Neural cell (in vitro differentiated cells): ENCODE measurements at regions not wholly inside any gene's neighbourhood (a gene's known extent, or its start where the extent isn't known, plus 50 kb on each side); places are given as distances from the start of the nearest gene placed in this dataset.

ENCODE experiments used
- H2AFZ ChIP-seq: fragments of 200-600, 300-800 bp; sonication (generic), shearing (Covaris generic); 2 replicates; pipeline ENCODE4 v1.6.0; 2014; ENCODE audit warnings: low read depth, mild to moderate bottlenecking, antibody characterized with exemption, low read length, moderate library complexity
- H3F3A ChIP-seq: fragments of 200-600 bp; shearing (Covaris generic); 2 replicates; pipeline ENCODE4 v1.6.1; 2016; ENCODE audit warnings: mild to moderate bottlenecking, moderate library complexity, mixed read lengths, antibody characterized with exemption, low read length; ENCODE audit not compliant: insufficient read depth, poor library complexity, severe bottlenecking
- H3K27ac ChIP-seq: fragments of 200-600, 300-800 bp; sonication (generic), shearing (Covaris generic); 2 replicates; pipeline ENCODE4 v1.5.1; 2014; ENCODE audit warnings: mild to moderate bottlenecking, low read length, moderate library complexity
- H3K27me3 ChIP-seq: fragments of 300-800, 200-600 bp; sonication (generic), shearing (Covaris generic); 2 replicates; pipeline ENCODE4 v1.6.0; 2014; ENCODE audit warnings: mild to moderate bottlenecking, low read depth, low read length, moderate library complexity; ENCODE audit not compliant: insufficient read depth
- H3K36me3 ChIP-seq: fragments of 300-800, 200-600 bp; sonication (generic), shearing (Covaris generic); 2 replicates; pipeline ENCODE4 v1.5.1; 2014; ENCODE audit warnings: mild to moderate bottlenecking, antibody characterized with exemption, low read length, moderate library complexity; ENCODE audit not compliant: insufficient read depth
- H3K4me2 ChIP-seq: fragments of 300-800, 200-600 bp; sonication (generic), shearing (Covaris generic); 2 replicates; pipeline ENCODE4 v1.6.0; 2014; ENCODE audit warnings: mild to moderate bottlenecking, low read length
- H3K4me3 ChIP-seq: fragments of 300-800, 200-600 bp; sonication (generic), shearing (Covaris generic); 2 replicates; pipeline ENCODE4 v1.5.1; 2014; ENCODE audit warnings: mild to moderate bottlenecking, low read length, moderate library complexity
- H3K79me2 ChIP-seq: fragments of 200-600 bp; shearing (Covaris generic); replicated peaks from 2 replicates; pipeline ENCODE4 v1.6.0; 2014; ENCODE audit warnings: mild to moderate bottlenecking, low read length, moderate library complexity; ENCODE audit not compliant: insufficient read depth
- H3K9ac ChIP-seq: fragments of 300-800, 200-600 bp; sonication (generic), shearing (Covaris generic); 2 replicates; pipeline ENCODE4 v1.6.1; 2016; ENCODE audit warnings: mild to moderate bottlenecking, low read length, mixed read lengths
- H3K9me2 ChIP-seq: fragments of 200-600 bp; shearing (Covaris generic); 2 replicates; pipeline ENCODE4 v1.6.1; 2016; ENCODE audit warnings: mild to moderate bottlenecking, low read length, mixed read lengths; ENCODE audit not compliant: insufficient read depth
- H3K9me3 ChIP-seq: fragments of 200-600, 300-800 bp; sonication (generic), shearing (Covaris generic); 2 replicates; pipeline ENCODE4 v1.6.1; 2016; ENCODE audit warnings: mild to moderate bottlenecking, mixed run types, low read length, moderate library complexity, mixed read lengths
- H4K20me1 ChIP-seq: fragments of 200-600 bp; shearing (Covaris generic); 2 replicates; pipeline ENCODE4 v1.6.1; 2016; ENCODE audit warnings: mild to moderate bottlenecking, mixed run types; ENCODE audit not compliant: insufficient read depth
- CTCF ChIP-seq: fragments of 450-650 bp; IDR thresholded peaks from 2 replicates; pipeline ENCODE4 v1.5.1; 2014; ENCODE audit warnings: antibody characterized with exemption, mild to moderate bottlenecking, moderate library complexity; ENCODE audit not compliant: poor library complexity, severe bottlenecking
- EP300 ChIP-seq: fragments of 450-650 bp; conservative IDR thresholded peaks from 2 replicates; pipeline ENCODE4 v1.6.1; 2014; ENCODE audit warnings: antibody characterized with exemption, mild to moderate bottlenecking, moderate library complexity; ENCODE audit not compliant: poor library complexity, severe bottlenecking
- EZH2 ChIP-seq: fragments of 200-600, 300-800 bp; shearing (Covaris generic), sonication (generic); IDR thresholded peaks from 2 replicates; pipeline ENCODE4 v1.6.1; 2014; ENCODE audit warnings: antibody characterized with exemption, low read length, borderline replicate concordance, mild to moderate bottlenecking; ENCODE audit not compliant: insufficient read depth, poor library complexity, severe bottlenecking
- MXI1 ChIP-seq: fragments of 450-650 bp; conservative IDR thresholded peaks from 2 replicates; pipeline ENCODE4 v1.6.1; 2014; ENCODE audit warnings: antibody characterized with exemption, mild to moderate bottlenecking; ENCODE audit not compliant: poor library complexity, severe bottlenecking
- POLR2AphosphoS5 ChIP-seq: IDR thresholded peaks from 2 replicates; pipeline ENCODE4 v1.6.1; 2012
- RAD21 ChIP-seq: fragments of 450-650 bp; conservative IDR thresholded peaks from 2 replicates; pipeline ENCODE4 v1.6.1; 2014; ENCODE audit warnings: antibody characterized with exemption, mild to moderate bottlenecking, moderate library complexity
- REST ChIP-seq: IDR thresholded peaks from 2 replicates; pipeline ENCODE4 v1.6.1; 2012; ENCODE audit warnings: borderline replicate concordance
- SMC3 ChIP-seq: fragments of 450-650 bp; conservative IDR thresholded peaks from 2 replicates; pipeline ENCODE4 v1.6.1; 2014; ENCODE audit warnings: antibody characterized with exemption, mild to moderate bottlenecking, moderate library complexity; ENCODE audit not compliant: poor library complexity
- TAF1 ChIP-seq: IDR thresholded peaks from 2 replicates; pipeline ENCODE4 v1.6.1; 2012; ENCODE audit warnings: low read depth

DNA sequence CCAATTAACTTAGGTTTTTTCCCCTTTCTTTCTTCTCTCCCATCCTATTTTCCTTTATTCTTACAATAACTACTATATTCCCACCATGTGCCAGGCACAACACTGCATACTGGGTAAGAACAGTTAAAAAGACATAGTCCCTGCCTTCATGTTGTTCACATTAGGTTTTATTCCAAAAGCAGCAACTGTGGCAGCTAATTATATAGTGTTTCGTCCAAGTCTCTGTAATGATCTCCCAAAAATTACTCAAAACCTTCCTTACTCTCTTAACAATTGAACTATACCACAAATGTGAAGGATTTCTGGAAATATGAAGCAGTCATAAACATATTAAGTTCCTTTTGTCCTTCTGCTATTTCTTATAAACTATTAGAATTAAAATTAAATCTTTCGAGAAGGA is 184.1 kb upstream of the C11orf58 start:
- Histone ChIP-seq H3K27me3 (no peaks in the 10 kb centered on the region), H3K36me3 (no peaks in the 10 kb centered on the region), H3K9me2 (no peaks in the 10 kb centered on the region), H3K79me2 (peaks cover 35% of the 10 kb centered on the region), H3K4me3 (no peak overlapping the region), H3K9ac (no peak overlapping the region), H3K4me2 (no peak overlapping the region), H4K20me1 (no peaks in the 10 kb centered on the region), H2AFZ (no peak overlapping the region), H3K9me3 (no peaks in the 10 kb centered on the region), H3F3A (no peaks in the 10 kb centered on the region), H3K27ac (no peak overlapping the region)
- TF ChIP-seq TAF1 (no peak), RAD21 (no peak), SMC3 (no peak), EZH2 (no peak), REST (no peak), POLR2AphosphoS5 (no peak), EP300 (no peak), CTCF (no peak), MXI1 (no peak)

- H3K27ac ChIP-seq, result no peak overlapping the region
- no peaks in the 10 kb centered on the region for H3K36me3 ChIP-seq
- no peaks in the 10 kb centered on the region for H3K9me2 ChIP-seq
- no peaks in the 10 kb centered on the region for H3F3A ChIP-seq
- no peak overlapping the region for H3K4me3 ChIP-seq
- TF ChIP-seq REST, result no peak
- no peak for TF ChIP-seq EP300
- TF ChIP-seq POLR2AphosphoS5, result no peak
- TF ChIP-seq EZH2, result no peak
- TF ChIP-seq TAF1, result no peak
- TF ChIP-seq SMC3, result no peak
- TF ChIP-seq CTCF, result no peak
- no peak for TF ChIP-seq MXI1
- no peak for TF ChIP-seq RAD21
- H3K27me3 ChIP-seq, result no peaks in the 10 kb centered on the region
- peaks cover 52% of the 10 kb centered on the region for H3K79me2 ChIP-seq
- H3K9me3 ChIP-seq, result no peaks in the 10 kb centered on the region
- H4K20me1 ChIP-seq, result no peaks in the 10 kb centered on the region
- no peak overlapping the region for H3K9ac ChIP-seq
- H2AFZ ChIP-seq, result no peak overlapping the region
- no peak overlapping the region for H3K4me2 ChIP-seq
Observed at GRCh38 chr11:16547879-16548278, 190.6 kb upstream of the C11orf58 start.
